ENCODE measurements at regions not wholly inside any gene's neighbourhood (a gene's known extent, or its start where the extent isn't known, plus 50 kb on each side); places are given as distances from the start of the nearest gene placed in this dataset.

GRCh38 chr17:14919094-14919493 lies 346.0 kb downstream of the PMP22 start:
- no peak for DNase-seq (ENCODE audit: low spot score in 2 of 2)
- H3K36me3 ChIP-seq: no peaks in the 10 kb centered on the region

GRCh38 chr17:14918540-14918939 lies 346.6 kb downstream of the PMP22 start:
- H3K4me1 ChIP-seq: no peaks in the 10 kb centered on the region
- no peaks in the 10 kb centered on the region for H3K27me3 ChIP-seq
- DNase-seq (ENCODE audit: low spot score in 2 of 2): no peak
- H3K9me3 ChIP-seq: no peaks in the 10 kb centered on the region
- intact Hi-C loops (cut with DNase I): no loop called here
- H3K27ac ChIP-seq: no peak overlapping the region
- H3K36me3 ChIP-seq: no peaks in the 10 kb centered on the region
- no peak overlapping the region for H3K4me3 ChIP-seq
- no peak for TF ChIP-seq CTCF (IDR thresholded peaks at IDR 0.05)

More at GRCh38 chr17:14919094-14919493, 346.0 kb downstream of the PMP22 start:
- Histone ChIP-seq H3K27me3 (no peaks in the 10 kb centered on the region), H3K4me3 (no peak overlapping the region), H3K9me3 (no peaks in the 10 kb centered on the region), H3K4me1 (no peaks in the 10 kb centered on the region), H3K27ac (no peak overlapping the region)
- TF ChIP-seq CTCF (IDR thresholded peaks at IDR 0.05): no peak
- intact Hi-C loops (cut with DNase I): no loop called here

- H3K4me3 ChIP-seq: no peak overlapping the region
- H3K27me3 ChIP-seq: no peaks in the 10 kb centered on the region
- no peak for DNase-seq (ENCODE audit: low spot score in 2 of 2)
- no peaks in the 10 kb centered on the region for H3K4me1 ChIP-seq
- intact Hi-C loops (cut with DNase I): no loop called here
- no peak for TF ChIP-seq CTCF (IDR thresholded peaks at IDR 0.05)
- no peaks in the 10 kb centered on the region for H3K36me3 ChIP-seq
- no peaks in the 10 kb centered on the region for H3K9me3 ChIP-seq
- H3K27ac ChIP-seq: no peak overlapping the region
These were observed 354.2 kb downstream of the PMP22 start for GRCh38 chr17:14910916-14911315.

- intact Hi-C loops (cut with DNase I): no loop called here
- H3K36me3 ChIP-seq: no peaks in the 10 kb centered on the region
- H3K27me3 ChIP-seq: no peaks in the 10 kb centered on the region
- no peaks in the 10 kb centered on the region for H3K9me3 ChIP-seq
- no peak for DNase-seq (ENCODE audit: low spot score in 2 of 2)
- TF ChIP-seq CTCF (IDR thresholded peaks at IDR 0.05): no peak
- H3K27ac ChIP-seq: no peak overlapping the region
- H3K4me3 ChIP-seq: no peak overlapping the region
- H3K4me1 ChIP-seq: no peaks in the 10 kb centered on the region
These were observed 360.7 kb downstream of the PMP22 start for GRCh38 chr17:14904386-14904785.

- intact Hi-C loops (cut with DNase I): no loop called here
- H3K4me3 ChIP-seq: no peak overlapping the region
- no peaks in the 10 kb centered on the region for H3K27me3 ChIP-seq
- TF ChIP-seq CTCF (IDR thresholded peaks at IDR 0.05): no peak
- no peaks in the 10 kb centered on the region for H3K4me1 ChIP-seq
- no peaks in the 10 kb centered on the region for H3K36me3 ChIP-seq
- H3K9me3 ChIP-seq: no peaks in the 10 kb centered on the region
- no peak for DNase-seq (ENCODE audit: low spot score in 2 of 2)
- no peak overlapping the region for H3K27ac ChIP-seq
These were observed 361.3 kb downstream of the PMP22 start for GRCh38 chr17:14903854-14904253.

- H3K27me3 ChIP-seq: no peaks in the 10 kb centered on the region
- no peaks in the 10 kb centered on the region for H3K36me3 ChIP-seq
- no peak for TF ChIP-seq CTCF (IDR thresholded peaks at IDR 0.05)
- no peak overlapping the region for H3K4me3 ChIP-seq
- DNase-seq (ENCODE audit: low spot score in 2 of 2): no peak
- H3K4me1 ChIP-seq: no peaks in the 10 kb centered on the region
- intact Hi-C loops (cut with DNase I): no loop called here
- no peaks in the 10 kb centered on the region for H3K9me3 ChIP-seq
- H3K27ac ChIP-seq: no peak overlapping the region
These were observed 362.3 kb downstream of the PMP22 start for GRCh38 chr17:14902803-14903202.

Measured in ascending aorta (tissue), 2 donors.